ENCODE measurements at regions not wholly inside any gene's neighbourhood (a gene's known extent, or its start where the extent isn't known, plus 50 kb on each side); places are given as distances from the start of the nearest gene placed in this dataset.
"Not testable (repeated sequence)": the region's sequence is repeated elsewhere in the genome, so short reads cannot be mapped to it uniquely, and the experiment has no call there.

- DNase-seq (ENCODE audit: low read depth in 4 of 4, low spot score in 3 of 4): no peak
Measured at GRCh38 chr3:180743813-180744590, 64.7 kb upstream of the CCDC39 start.

- no peak for DNase-seq (ENCODE audit: low read depth in 4 of 4, low spot score in 3 of 4)
Measured at GRCh38 chr3:180747805-180748361, 68.6 kb upstream of the CCDC39 start.

- no peak for DNase-seq (ENCODE audit: low read depth in 4 of 4, low spot score in 3 of 4)
Measured at GRCh38 chr3:180749322-180749721, 70.0 kb upstream of the CCDC39 start.

GRCh38 chr3:180749796-180750195 lies 70.5 kb upstream of the CCDC39 start:
- no peak for DNase-seq (ENCODE audit: low read depth in 4 of 4, low spot score in 3 of 4)

GRCh38 chr3:180755556-180755955 lies 76.3 kb upstream of the CCDC39 start:
- no peak for DNase-seq (ENCODE audit: low read depth in 4 of 4, low spot score in 3 of 4)

- no peak for DNase-seq (ENCODE audit: low read depth in 4 of 4, low spot score in 3 of 4)
Measured at GRCh38 chr3:180762866-180763265, 83.6 kb upstream of the CCDC39 start.

- DNase-seq (ENCODE audit: low read depth in 4 of 4, low spot score in 3 of 4): no peak
Measured at GRCh38 chr3:180764481-180764880, 85.2 kb upstream of the CCDC39 start.

GRCh38 chr3:180770639-180771038 lies 91.3 kb upstream of the CCDC39 start:
- DNase-seq (ENCODE audit: low read depth in 4 of 4, low spot score in 3 of 4): no peak

GRCh38 chr3:180776433-180776832 lies 97.1 kb upstream of the CCDC39 start:
- DNase-seq (ENCODE audit: low read depth in 4 of 4, low spot score in 3 of 4): no peak

GRCh38 chr3:180782195-180782984 lies 103.1 kb upstream of the CCDC39 start:
- DNase-seq (ENCODE audit: low read depth in 4 of 4, low spot score in 3 of 4): no peak

GRCh38 chr3:180786227-180786626 lies 106.9 kb upstream of the CCDC39 start:
- not testable (repeated sequence) for DNase-seq (ENCODE audit: low read depth in 4 of 4, low spot score in 3 of 4)

GRCh38 chr3:180789774-180790173 lies 110.5 kb upstream of the CCDC39 start:
- DNase-seq (ENCODE audit: low read depth in 4 of 4, low spot score in 3 of 4): no peak

GRCh38 chr3:180798197-180798596 lies 114.3 kb upstream of the FXR1 start:
- no peak for DNase-seq (ENCODE audit: low read depth in 4 of 4, low spot score in 3 of 4)

- DNase-seq (ENCODE audit: low read depth in 4 of 4, low spot score in 3 of 4): peak in 1 of 4 donors; percentile 7
Measured at GRCh38 chr3:180802837-180803236, 109.6 kb upstream of the FXR1 start.

- peak in 3 of 4 donors; percentile 10 to 30 (median 16) for DNase-seq (ENCODE audit: low read depth in 4 of 4, low spot score in 3 of 4)
Measured at GRCh38 chr3:180804916-180805315, 107.6 kb upstream of the FXR1 start.

GRCh38 chr3:180808823-180809575 lies 103.5 kb upstream of the FXR1 start:
- no peak for DNase-seq (ENCODE audit: low read depth in 4 of 4, low spot score in 3 of 4)

- DNase-seq (ENCODE audit: low read depth in 4 of 4, low spot score in 3 of 4): no peak
Measured at GRCh38 chr3:180820400-180820799, 92.1 kb upstream of the FXR1 start.

GRCh38 chr3:180825964-180826363 lies 86.5 kb upstream of the FXR1 start:
- DNase-seq (ENCODE audit: low read depth in 4 of 4, low spot score in 3 of 4): no peak

- DNase-seq (ENCODE audit: low read depth in 4 of 4, low spot score in 3 of 4): no peak
Measured at GRCh38 chr3:180827171-180827570, 85.3 kb upstream of the FXR1 start.

GRCh38 chr3:180828001-180828720 lies 84.3 kb upstream of the FXR1 start:
- no peak for DNase-seq (ENCODE audit: low read depth in 4 of 4, low spot score in 3 of 4)

Measured in left renal pelvis (tissue), 4 donors.